Prostate gland (tissue), 2 donors: ENCODE measurements at regions not wholly inside any gene's neighbourhood (a gene's known extent, or its start where the extent isn't known, plus 50 kb on each side); places are given as distances from the start of the nearest gene placed in this dataset.

Experiments used
- DNase-seq: peaks from one replicate; pipeline ENCODE4 v3.0.0-alpha.2; 2019; ENCODE audit warnings: low spot score
- H3K27ac ChIP-seq, 2 donors: fragments of 200-600 bp; sonication (generic); 2 replicates each; pipeline ENCODE4 v1.5.1; 2017 to 2019
- H3K27me3 ChIP-seq: fragments of 200-600 bp; sonication (generic); replicated peaks from 2 replicates; pipeline ENCODE4 v1.5.1; 2019; ENCODE audit not compliant: insufficient read depth
- H3K36me3 ChIP-seq, 2 donors: fragments of 200-600 bp; sonication (generic); 1 replicate in 1 of 2; 2 replicates in 1 of 2; pipeline versions ENCODE4 v1.5.1 to v1.8.1; 2017 to 2019
- H3K4me1 ChIP-seq: fragments of 200-600 bp; sonication (generic); replicated peaks from 2 replicates; pipeline ENCODE4 v1.5.1; 2019
- H3K4me3 ChIP-seq, 2 donors: fragments of 200-600 bp; sonication (generic); 2 replicates each; pipeline ENCODE4 v1.5.1; 2017 to 2019
- H3K9me3 ChIP-seq: fragments of 200-600 bp; sonication (generic); 2 replicates; pipeline ENCODE4 v1.5.1; 2017
- POLR2A ChIP-seq: fragments of 450-650 bp; IDR thresholded peaks from one replicate; pipeline ENCODE4 v1.6.1; 2016; ENCODE audit warnings: antibody characterized with exemption, mild to moderate bottlenecking
- POLR2AphosphoS5 ChIP-seq: sonication (generic); formaldehyde crosslinking; IDR thresholded peaks from one replicate; pipeline ENCODE4 v1.6.1; 2017; ENCODE audit warnings: antibody characterized with exemption
- WGBS: methylation state at CpG from one replicate; pipeline ENCODE4 v1.1.5; 2018; 5-methylcytosine and 5-hydroxymethylcytosine counted together
- intact Hi-C: fragments of 100-400 bp; cut with DNase I; formaldehyde crosslinking; loops from one replicate; pipeline ENCODE4 v1.14.2; 2022
- TF ChIP-seq, protein P1 (sequence below), 4 experiments: fragments of 200-600 bp in 2 of 4; fragments of 450-650 bp in 2 of 4; sonication (generic) in 2 of 4; IDR thresholded peaks; 1 replicate in 3 of 4; 2 replicates in 1 of 4; pipeline ENCODE4 v1.5.1; 2016 to 2019; ENCODE audit warnings: antibody characterized with exemption in 4 of 4, mild to moderate bottlenecking in 2 of 4, moderate library complexity in 2 of 4

DNA sequence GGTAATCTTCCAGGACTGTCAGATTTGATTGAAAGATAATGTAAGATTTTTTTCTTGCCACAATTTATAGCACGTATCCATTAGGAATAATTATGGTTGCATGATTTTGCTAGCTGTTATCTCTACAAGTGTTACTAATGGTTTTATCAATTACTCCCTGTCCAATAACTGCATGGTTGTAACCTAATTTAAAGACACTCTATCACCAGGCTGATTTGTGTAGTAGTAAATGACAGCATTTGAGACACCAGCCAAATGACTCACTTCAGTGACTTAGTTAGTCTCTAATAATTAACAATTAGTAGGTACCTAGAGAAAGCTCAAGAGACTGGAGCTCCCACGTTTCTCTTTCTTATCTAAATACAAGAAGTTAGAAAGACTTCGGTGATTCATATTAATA, 453.8 kb upstream of the POU3F2 start:
- TF ChIP-seq POLR2A: no peak
- TF ChIP-seq, protein P1, sequence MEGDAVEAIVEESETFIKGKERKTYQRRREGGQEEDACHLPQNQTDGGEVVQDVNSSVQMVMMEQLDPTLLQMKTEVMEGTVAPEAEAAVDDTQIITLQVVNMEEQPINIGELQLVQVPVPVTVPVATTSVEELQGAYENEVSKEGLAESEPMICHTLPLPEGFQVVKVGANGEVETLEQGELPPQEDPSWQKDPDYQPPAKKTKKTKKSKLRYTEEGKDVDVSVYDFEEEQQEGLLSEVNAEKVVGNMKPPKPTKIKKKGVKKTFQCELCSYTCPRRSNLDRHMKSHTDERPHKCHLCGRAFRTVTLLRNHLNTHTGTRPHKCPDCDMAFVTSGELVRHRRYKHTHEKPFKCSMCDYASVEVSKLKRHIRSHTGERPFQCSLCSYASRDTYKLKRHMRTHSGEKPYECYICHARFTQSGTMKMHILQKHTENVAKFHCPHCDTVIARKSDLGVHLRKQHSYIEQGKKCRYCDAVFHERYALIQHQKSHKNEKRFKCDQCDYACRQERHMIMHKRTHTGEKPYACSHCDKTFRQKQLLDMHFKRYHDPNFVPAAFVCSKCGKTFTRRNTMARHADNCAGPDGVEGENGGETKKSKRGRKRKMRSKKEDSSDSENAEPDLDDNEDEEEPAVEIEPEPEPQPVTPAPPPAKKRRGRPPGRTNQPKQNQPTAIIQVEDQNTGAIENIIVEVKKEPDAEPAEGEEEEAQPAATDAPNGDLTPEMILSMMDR (IDR thresholded peaks at IDR 0.05): no peak
- TF ChIP-seq POLR2AphosphoS5: no peak
- WGBS: 75% methylated on average over 3 of the region's 3 CpGs
- H3K4me3 ChIP-seq: no peak overlapping the region

DNA sequence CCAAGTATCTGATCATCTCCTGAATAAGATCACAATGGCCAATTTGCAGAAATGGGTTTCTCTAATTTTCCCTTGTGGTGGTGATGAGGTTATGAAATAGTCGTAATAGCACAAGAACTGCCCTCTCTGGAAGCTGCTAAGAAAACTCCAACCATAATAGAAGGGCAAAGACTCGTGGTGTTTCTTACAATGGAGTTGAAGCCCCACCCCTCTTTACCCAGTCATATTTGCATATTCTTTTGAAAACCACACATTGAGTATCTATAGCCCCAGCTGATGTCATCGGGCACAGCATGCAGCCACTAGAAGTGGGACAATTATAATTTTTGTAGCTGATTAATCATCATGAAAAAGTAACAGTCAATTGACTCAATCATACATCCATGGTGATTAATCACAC, 452.1 kb upstream of the POU3F2 start:
- no peak for DNase-seq
- TF ChIP-seq, protein P1 (IDR thresholded peaks at IDR 0.05): no peak
- TF ChIP-seq POLR2A (no peak), POLR2AphosphoS5 (no peak)
- Histone ChIP-seq H3K4me1 (no peaks in the 10 kb centered on the region), H3K36me3 (no peaks in the 10 kb centered on the region), H3K4me3 (no peak overlapping the region), H3K27me3 (no peaks in the 10 kb centered on the region), H3K9me3 (no peaks in the 10 kb centered on the region), H3K27ac (no peak overlapping the region)
- intact Hi-C loops: no loop called here
- 68% methylated on average over 3 of the region's 3 CpGs for WGBS

More for the DNA sequence above, 453.8 kb upstream of the POU3F2 start:
- DNase-seq: no peak
- Histone ChIP-seq H3K27ac (no peak overlapping the region), H3K9me3 (no peaks in the 10 kb centered on the region), H3K27me3 (no peaks in the 10 kb centered on the region), H3K4me1 (no peaks in the 10 kb centered on the region), H3K36me3 (no peaks in the 10 kb centered on the region)
- intact Hi-C loops: no loop called here

DNA sequence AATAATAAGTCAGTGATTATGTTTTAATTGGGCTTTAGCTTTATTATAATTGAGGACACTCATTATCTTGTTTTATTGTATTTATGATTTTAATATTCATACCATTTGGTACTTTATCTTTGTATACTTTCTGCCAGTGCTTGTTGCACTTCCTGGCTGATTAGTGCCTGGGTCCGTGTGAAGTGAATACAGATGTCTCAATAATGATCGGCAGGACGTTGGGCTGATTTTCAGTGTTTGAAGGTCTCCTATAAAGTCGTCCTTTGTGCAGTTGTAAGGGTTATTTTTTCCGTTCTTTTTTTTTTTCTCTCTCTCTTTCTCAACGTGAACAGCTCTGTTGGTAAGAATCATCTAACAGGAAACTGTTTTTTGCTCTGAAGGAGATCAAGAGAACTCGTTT, 450.0 kb upstream of the POU3F2 start:
- Histone ChIP-seq H3K27ac (no peak overlapping the region), H3K4me1 (no peaks in the 10 kb centered on the region), H3K36me3 (no peaks in the 10 kb centered on the region), H3K27me3 (no peaks in the 10 kb centered on the region), H3K4me3 (no peak overlapping the region), H3K9me3 (no peaks in the 10 kb centered on the region)
- intact Hi-C loops: no loop called here
- WGBS: 42% methylated on average over 7 of the region's 7 CpGs
- no peak for DNase-seq
- TF ChIP-seq, protein P1 (IDR thresholded peaks at IDR 0.05): no peak
- TF ChIP-seq POLR2A: no peak
- TF ChIP-seq POLR2AphosphoS5: no peak

DNA sequence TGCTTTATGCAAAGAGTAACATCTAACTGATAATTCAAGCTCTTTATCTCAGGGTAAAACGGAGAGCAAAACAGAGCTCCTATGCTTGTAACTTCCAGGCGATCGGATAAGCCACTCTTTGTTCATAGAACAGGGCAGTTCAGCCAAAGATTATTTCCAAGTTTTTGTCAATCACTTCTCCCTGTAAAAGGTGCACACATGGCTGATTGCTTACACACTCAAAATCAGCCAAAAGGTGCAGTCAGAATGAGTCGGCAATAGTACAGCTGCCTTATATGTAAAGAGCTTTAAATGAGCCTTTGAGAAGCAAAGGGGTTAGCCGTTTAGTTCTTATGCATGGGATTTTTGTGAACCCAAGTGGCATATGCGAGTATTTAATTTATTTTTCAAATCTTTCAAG, 449.6 kb upstream of the POU3F2 start:
- H3K4me3 ChIP-seq: no peak overlapping the region
- 71% methylated on average over 6 of the region's 6 CpGs for whole genome bisulfite sequencing
- H3K4me1 ChIP-seq: no peaks in the 10 kb centered on the region
- intact Hi-C loops: no loop called here
- TF ChIP-seq POLR2A (no peak), POLR2AphosphoS5 (no peak)
- H3K27me3 ChIP-seq: no peaks in the 10 kb centered on the region
- no peak overlapping the region for H3K27ac ChIP-seq
- DNase-seq: no peak
- no peaks in the 10 kb centered on the region for H3K36me3 ChIP-seq
- no peaks in the 10 kb centered on the region for H3K9me3 ChIP-seq

DNA sequence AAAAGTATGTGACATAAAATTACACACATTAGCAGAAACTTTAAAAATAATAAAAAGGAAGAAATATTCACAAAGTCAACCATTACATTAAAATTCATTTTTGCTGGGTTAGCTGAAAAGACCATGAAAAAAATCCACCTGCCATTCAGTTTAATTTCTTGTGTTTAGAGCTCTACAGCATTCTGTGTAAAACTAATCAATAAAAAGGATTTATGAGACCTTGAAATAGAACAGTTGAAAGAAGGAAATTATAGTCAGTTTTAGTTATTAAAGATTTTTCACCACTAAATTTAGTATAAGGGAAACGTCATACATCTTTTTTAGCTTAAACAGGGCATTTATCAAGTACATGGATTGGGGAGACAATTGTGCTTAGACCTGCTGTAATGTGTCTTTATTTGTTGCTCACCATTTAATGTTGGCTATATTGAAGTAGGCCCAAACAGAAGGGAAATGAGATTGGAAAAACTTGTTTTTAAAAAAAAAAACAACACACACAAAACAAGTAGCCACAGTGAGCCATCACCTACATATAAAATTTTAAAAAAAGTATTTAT, 438.7 kb upstream of the POU3F2 start:
- DNase-seq: no peak
- H3K27ac ChIP-seq: no peak overlapping the region
- intact Hi-C loops: no loop called here
- WGBS: 60% methylated on average over 1 of the region's 1 CpG
- H3K27me3 ChIP-seq: no peaks in the 10 kb centered on the region
- H3K9me3 ChIP-seq: no peaks in the 10 kb centered on the region
- no peaks in the 10 kb centered on the region for H3K4me1 ChIP-seq
- no peak overlapping the region for H3K4me3 ChIP-seq
- TF ChIP-seq POLR2A: no peak
- no peak for TF ChIP-seq POLR2AphosphoS5
- TF ChIP-seq, protein P1 (IDR thresholded peaks at IDR 0.05): no peak
- H3K36me3 ChIP-seq: no peaks in the 10 kb centered on the region
